NT2/D1 (cell line): ENCODE measurements at regions not wholly inside any gene's neighbourhood (a gene's known extent, or its start where the extent isn't known, plus 50 kb on each side); places are given as distances from the start of the nearest gene placed in this dataset.

ENCODE experiments used
- DNase-seq: peaks from one replicate; pipeline ENCODE4 v3.0.0-alpha.2; 2011; ENCODE audit warnings: low read depth, low spot score
- H3K27me3 ChIP-seq: 2 replicates; pipeline ENCODE4 v1.6.0; 2011; ENCODE audit warnings: mild to moderate bottlenecking; ENCODE audit not compliant: insufficient read length, insufficient read depth
- H3K36me3 ChIP-seq: 2 replicates; pipeline ENCODE4 v1.6.1; 2011; ENCODE audit warnings: mild to moderate bottlenecking, low read length, mixed read lengths; ENCODE audit not compliant: insufficient read depth, insufficient read length
- H3K4me1 ChIP-seq: 2 replicates; pipeline ENCODE4 v1.5.1; 2011; ENCODE audit not compliant: insufficient read depth, insufficient read length
- H3K4me3 ChIP-seq: 2 replicates; pipeline ENCODE4 v1.5.1; 2011; ENCODE audit warnings: low read depth; ENCODE audit not compliant: insufficient read length
- H3K9ac ChIP-seq: 2 replicates; pipeline ENCODE4 v1.6.0; 2011; ENCODE audit warnings: low read depth; ENCODE audit not compliant: insufficient read length
- H3K9me3 ChIP-seq: 2 replicates; pipeline ENCODE4 v1.5.1; 2011; ENCODE audit warnings: mild to moderate bottlenecking, low read length; ENCODE audit not compliant: insufficient read depth
- SUZ12 ChIP-seq: IDR thresholded peaks from 2 replicates; pipeline ENCODE4 v1.6.1; 2011; ENCODE audit not compliant: insufficient read length, insufficient read depth; ENCODE audit errors: extremely low read depth
- YY1 ChIP-seq: IDR thresholded peaks from 2 replicates; pipeline ENCODE4 v1.6.1; 2011; ENCODE audit not compliant: insufficient read length, insufficient read depth
- ZNF274 ChIP-seq: IDR thresholded peaks from 2 replicates; pipeline ENCODE4 v1.6.1; 2011; ENCODE audit warnings: mild to moderate bottlenecking, low read depth, low read length

DNA sequence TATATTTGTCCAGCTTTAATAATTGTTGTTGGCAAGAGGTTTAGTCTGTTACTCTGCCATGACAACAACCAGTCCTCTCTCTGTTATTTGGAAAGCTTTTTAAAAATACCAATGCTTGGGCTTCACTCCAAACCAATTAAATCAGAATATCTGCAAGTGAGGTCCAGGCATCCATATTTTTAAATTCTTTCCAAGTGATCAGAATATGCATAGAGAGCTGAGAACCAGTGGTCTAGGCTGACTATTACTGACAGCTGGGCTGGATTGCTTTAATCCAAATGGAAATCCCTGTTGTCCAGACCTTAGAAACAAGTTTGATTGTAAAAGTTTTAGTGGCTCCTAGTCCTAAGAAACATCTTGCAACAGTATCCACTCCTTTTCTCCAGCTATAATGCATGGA lies 1059.7 kb upstream of the ACVR2A start:
- no peak for TF ChIP-seq SUZ12
- no peak for TF ChIP-seq ZNF274
- no peak for TF ChIP-seq YY1
- H3K9me3 ChIP-seq = peaks cover 19% of the 10 kb centered on the region; the same call in 1 of the 2 replicates
- no peak overlapping the region for H3K9ac ChIP-seq
- DNase-seq = no peak
- H3K27me3 ChIP-seq = no peaks in the 10 kb centered on the region
- H3K4me3 ChIP-seq = no peak overlapping the region
- H3K36me3 ChIP-seq = no peaks in the 10 kb centered on the region
- no peaks in the 10 kb centered on the region for H3K4me1 ChIP-seq

DNA sequence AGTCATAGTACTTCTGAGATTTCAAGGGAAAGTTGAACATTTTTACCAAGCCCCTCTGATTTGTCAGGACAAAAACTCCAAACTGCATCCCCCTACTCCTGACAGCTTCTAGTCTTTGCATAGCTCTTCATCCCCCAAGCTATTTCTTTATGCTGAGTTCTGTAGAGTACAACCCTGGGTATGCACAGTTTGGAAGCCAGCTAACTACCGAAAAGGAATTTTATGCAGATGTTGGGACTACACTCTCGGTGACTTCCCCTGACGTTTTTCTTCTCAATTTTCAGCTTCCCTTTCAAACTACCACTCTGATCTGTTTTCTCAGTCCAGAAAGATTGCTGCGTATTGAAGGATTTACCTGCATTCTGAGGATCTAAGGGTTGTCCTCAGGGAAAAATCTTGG lies 1060.2 kb upstream of the ACVR2A start:
- DNase-seq = no peak
- H3K9me3 ChIP-seq = peaks cover 19% of the 10 kb centered on the region; the same call in 1 of the 2 replicates
- no peaks in the 10 kb centered on the region for H3K36me3 ChIP-seq
- H3K9ac ChIP-seq = no peak overlapping the region
- H3K4me3 ChIP-seq = no peak overlapping the region
- no peaks in the 10 kb centered on the region for H3K27me3 ChIP-seq
- no peaks in the 10 kb centered on the region for H3K4me1 ChIP-seq
- no peak for TF ChIP-seq ZNF274
- TF ChIP-seq YY1 = no peak
- TF ChIP-seq SUZ12 = no peak

DNA sequence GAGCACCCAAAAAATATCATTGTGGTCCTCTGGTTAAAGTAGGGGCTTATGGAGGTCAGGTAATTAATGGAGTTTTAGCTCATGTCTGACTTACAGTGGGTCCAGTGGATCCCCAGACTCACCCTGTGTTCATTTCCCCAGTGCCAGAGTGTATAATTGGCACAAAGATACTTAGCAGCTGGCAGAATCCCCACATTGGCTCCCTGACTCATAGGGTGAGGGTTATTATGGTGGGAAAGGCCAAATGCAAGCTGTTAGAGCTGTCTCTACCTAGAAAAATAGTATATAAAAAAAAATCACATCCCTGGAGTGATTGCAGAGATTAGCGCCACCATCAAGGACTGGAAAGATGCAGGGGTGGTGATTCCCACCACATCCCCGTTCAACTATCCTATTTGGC lies 1067.6 kb upstream of the ACVR2A start:
- no peak for DNase-seq
- Histone ChIP-seq H3K27me3 (no peaks in the 10 kb centered on the region), H3K9ac (no peak overlapping the region), H3K36me3 (no peaks in the 10 kb centered on the region), H3K9me3 (0 out of 2 replicates have a peak, but pooled peaks cover 5% of the 10 kb centered on the region), H3K4me1 (no peaks in the 10 kb centered on the region), H3K4me3 (no peak overlapping the region)
- TF ChIP-seq ZNF274 (no peak), SUZ12 (no peak), YY1 (no peak)

DNA sequence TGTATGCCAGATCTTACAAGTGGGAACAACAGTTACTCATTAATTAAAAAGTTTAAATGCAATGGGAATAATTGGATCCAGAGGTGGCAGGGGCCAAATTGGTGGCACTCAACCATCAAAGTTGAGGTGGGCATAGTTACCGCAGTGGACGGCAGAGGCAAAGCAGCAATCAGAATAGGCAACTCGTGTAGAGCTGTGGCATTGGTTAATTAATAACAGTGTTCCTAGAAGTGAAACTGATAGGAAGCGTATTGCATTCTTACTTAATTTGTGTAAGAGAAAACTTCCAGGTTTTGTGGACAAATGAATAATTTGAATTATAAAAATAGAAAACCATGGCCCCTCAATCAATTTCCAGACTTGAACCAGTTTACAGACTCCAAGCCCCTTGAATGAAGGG lies 1068.2 kb upstream of the ACVR2A start:
- Histone ChIP-seq H3K4me3 (no peak overlapping the region), H3K4me1 (no peaks in the 10 kb centered on the region), H3K36me3 (no peaks in the 10 kb centered on the region), H3K27me3 (no peaks in the 10 kb centered on the region), H3K9ac (no peak overlapping the region), H3K9me3 (0 out of 2 replicates have a peak, but pooled peaks cover 5% of the 10 kb centered on the region)
- no peak for DNase-seq
- TF ChIP-seq ZNF274 (no peak), SUZ12 (no peak), YY1 (no peak)

DNA sequence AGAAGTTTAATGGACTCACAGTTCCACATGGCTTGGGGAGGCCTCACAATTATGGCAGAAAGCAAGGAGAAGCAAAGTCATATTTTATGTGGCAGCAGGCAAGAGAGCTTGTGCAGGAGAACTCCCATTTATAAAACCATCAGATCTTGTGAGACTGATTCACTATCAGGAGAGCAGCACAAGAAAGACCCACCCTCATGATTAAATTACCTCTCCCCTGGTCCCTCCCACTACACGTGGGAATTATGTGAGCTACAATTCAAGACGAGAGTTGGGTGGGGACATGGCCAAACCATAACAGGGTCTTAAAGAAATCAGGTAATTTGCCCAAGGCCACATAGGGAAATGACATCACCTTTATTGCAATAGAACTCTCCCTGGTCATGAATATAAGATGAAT lies 1073.3 kb upstream of the ACVR2A start:
- no peak for DNase-seq

DNA sequence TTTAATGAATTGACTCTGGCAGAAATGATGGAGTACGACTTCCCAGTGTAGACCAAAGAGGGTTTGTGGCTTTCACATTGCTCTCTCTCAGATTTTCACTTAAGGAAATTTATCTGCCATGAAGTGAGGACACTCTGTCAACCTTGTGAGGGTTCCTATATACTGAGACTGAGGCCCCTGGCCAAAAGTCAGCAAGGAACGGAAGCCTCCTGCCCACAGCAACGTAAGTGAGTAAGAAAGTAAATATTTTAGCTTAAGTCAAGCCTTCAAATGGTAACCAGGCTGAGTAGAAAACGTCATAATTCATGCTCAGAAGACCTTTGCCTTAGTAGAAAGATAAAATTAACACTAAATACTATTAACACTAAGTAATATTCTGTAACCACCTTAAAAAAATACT lies 1080.5 kb upstream of the ACVR2A start:
- DNase-seq = no peak
- Histone ChIP-seq H3K4me1 (no peaks in the 10 kb centered on the region), H3K9me3 (no peaks in the 10 kb centered on the region), H3K9ac (no peak overlapping the region), H3K36me3 (no peaks in the 10 kb centered on the region), H3K4me3 (no peak overlapping the region), H3K27me3 (no peaks in the 10 kb centered on the region)
- TF ChIP-seq ZNF274 = no peak
- no peak for TF ChIP-seq YY1
- TF ChIP-seq SUZ12 = no peak

More for the DNA sequence above, 1073.3 kb upstream of the ACVR2A start:
- no peaks in the 10 kb centered on the region for H3K36me3 ChIP-seq
- TF ChIP-seq ZNF274 = no peak
- TF ChIP-seq YY1 = no peak
- TF ChIP-seq SUZ12 = no peak
- H3K27me3 ChIP-seq = no peaks in the 10 kb centered on the region
- no peaks in the 10 kb centered on the region for H3K4me1 ChIP-seq
- 0 out of 2 replicates have a peak, but pooled peaks cover 5% of the 10 kb centered on the region for H3K9me3 ChIP-seq
- no peak overlapping the region for H3K4me3 ChIP-seq
- H3K9ac ChIP-seq = no peak overlapping the region

DNA sequence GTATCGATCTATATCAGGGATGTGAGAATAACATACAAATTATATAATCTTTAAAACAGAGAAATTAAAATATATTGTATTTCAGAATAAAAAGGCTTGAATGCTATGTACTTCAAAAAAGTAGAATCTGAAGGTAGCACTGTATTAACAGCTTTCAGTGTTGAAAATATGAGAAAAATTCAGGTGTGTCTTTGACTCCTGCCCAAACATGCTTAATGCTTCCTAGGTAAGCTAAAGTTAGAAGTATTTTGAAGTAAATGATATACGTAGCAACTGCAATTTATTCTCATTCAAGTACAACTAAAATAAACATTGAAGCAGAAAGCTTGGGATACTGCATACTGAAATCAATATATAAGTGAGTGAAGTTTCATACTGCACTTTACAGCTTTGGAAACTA lies 1082.0 kb upstream of the ACVR2A start:
- no peaks in the 10 kb centered on the region for H3K36me3 ChIP-seq
- TF ChIP-seq YY1 = no peak
- TF ChIP-seq ZNF274 = no peak
- TF ChIP-seq SUZ12 = no peak
- no peak for DNase-seq
- no peaks in the 10 kb centered on the region for H3K27me3 ChIP-seq
- H3K9me3 ChIP-seq = no peaks in the 10 kb centered on the region
- no peak overlapping the region for H3K9ac ChIP-seq
- H3K4me1 ChIP-seq = no peaks in the 10 kb centered on the region
- no peak overlapping the region for H3K4me3 ChIP-seq
